HUES64 (cell line): ENCODE measurements at regions not wholly inside any gene's neighbourhood (a gene's known extent, or its start where the extent isn't known, plus 50 kb on each side); places are given as distances from the start of the nearest gene placed in this dataset.

Experiments used
- H3K27ac ChIP-seq: 2 replicates; pipeline ENCODE4 v1.7.0; 2013; ENCODE audit warnings: low read depth, low read length, inconsistent platforms
- H3K27me3 ChIP-seq: 2 replicates; pipeline ENCODE4 v1.6.1; 2013; ENCODE audit warnings: mild to moderate bottlenecking, low read length; ENCODE audit not compliant: insufficient read depth
- H3K36me3 ChIP-seq: 2 replicates; pipeline ENCODE4 v1.6.1; 2013; ENCODE audit warnings: mild to moderate bottlenecking, low read length; ENCODE audit not compliant: insufficient read depth
- H3K4me1 ChIP-seq: 2 replicates; pipeline ENCODE4 v1.6.1; 2013; ENCODE audit warnings: mild to moderate bottlenecking, low read length, moderate library complexity; ENCODE audit not compliant: insufficient read depth
- H3K4me3 ChIP-seq: 2 replicates; pipeline ENCODE4 v1.5.1; 2013; ENCODE audit warnings: mild to moderate bottlenecking, low read length, moderate library complexity
- H3K9ac ChIP-seq: 2 replicates; pipeline ENCODE4 v1.6.1; 2013; ENCODE audit warnings: mild to moderate bottlenecking, low read depth, low read length
- H3K9me3 ChIP-seq: 2 replicates; pipeline ENCODE4 v1.6.1; 2013; ENCODE audit warnings: low read depth, low read length; ENCODE audit not compliant: insufficient read depth
- WGBS: fragments of 150-250, 120-280 bp; methylation state at CpG from one replicate; pipeline ENCODE4 v1.1.7; 2013; ENCODE audit warnings: missing lambda C conversion rate; 5-methylcytosine and 5-hydroxymethylcytosine counted together

DNA sequence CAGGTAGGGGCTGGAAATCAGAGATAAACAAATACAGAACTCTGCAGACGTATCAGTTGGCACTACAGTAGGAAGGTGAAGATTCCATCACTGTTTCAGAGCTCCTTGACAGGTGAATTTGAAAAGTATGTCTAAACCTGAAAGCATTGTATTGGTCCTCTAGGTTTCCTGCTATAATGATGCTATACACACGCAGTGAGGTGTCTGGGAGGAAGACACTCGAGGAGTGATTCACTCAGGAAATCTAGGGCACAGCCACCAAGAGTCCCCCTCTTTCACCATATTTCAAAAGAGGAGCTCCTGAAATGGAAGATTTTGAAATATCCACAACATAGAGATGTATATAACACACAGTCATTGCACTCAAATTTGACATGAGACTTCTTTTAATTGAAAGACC, 331.0 kb upstream of the DACH1 start:
- no peaks in the 10 kb centered on the region for H3K27me3 ChIP-seq
- no peak overlapping the region for H3K4me3 ChIP-seq
- H3K27ac ChIP-seq: no peak overlapping the region
- WGBS: 92% methylated on average over 3 of the region's 3 CpGs
- H3K9me3 ChIP-seq: no peaks in the 10 kb centered on the region
- peaks cover 12% of the 10 kb centered on the region; the same call in 1 of the 2 replicates for H3K4me1 ChIP-seq
- no peak overlapping the region for H3K9ac ChIP-seq
- H3K36me3 ChIP-seq: no peaks in the 10 kb centered on the region

DNA sequence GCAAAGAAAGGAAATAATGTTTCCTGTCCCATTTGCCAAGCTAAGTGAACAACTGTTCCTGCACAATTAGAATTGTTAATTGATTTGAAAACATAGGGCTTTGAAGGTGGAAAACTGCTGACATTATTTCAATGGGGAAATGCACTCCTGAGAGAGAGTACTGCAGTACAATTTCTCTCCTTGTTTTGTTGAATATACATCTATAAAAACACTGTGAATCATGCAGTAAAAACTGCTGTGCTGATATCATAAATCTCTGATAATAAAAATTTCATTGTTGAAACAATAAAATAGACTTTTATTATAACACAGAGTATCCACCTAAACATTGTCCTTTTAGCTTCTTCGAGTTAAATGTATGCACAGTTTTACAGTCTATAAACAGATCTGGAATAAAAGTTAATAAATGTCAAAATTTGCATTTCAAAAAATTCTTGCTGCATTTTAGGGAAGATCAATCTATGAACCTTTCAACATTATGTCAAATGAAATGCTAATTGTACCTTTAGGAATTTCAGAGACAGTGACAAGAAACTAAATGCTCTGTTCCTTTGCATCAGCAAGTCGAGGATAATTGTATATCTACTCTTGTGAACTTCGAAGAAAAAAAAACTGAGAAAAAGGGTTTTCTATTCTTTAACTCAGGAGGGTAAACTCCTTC, 328.2 kb upstream of the DACH1 start:
- H3K9ac ChIP-seq: no peak overlapping the region
- H3K9me3 ChIP-seq: no peaks in the 10 kb centered on the region
- H3K27ac ChIP-seq: no peak overlapping the region
- no peaks in the 10 kb centered on the region for H3K27me3 ChIP-seq
- no peaks in the 10 kb centered on the region for H3K36me3 ChIP-seq
- no peak overlapping the region for H3K4me3 ChIP-seq
- H3K4me1 ChIP-seq: peaks cover 12% of the 10 kb centered on the region; the same call in 1 of the 2 replicates
- 83% methylated on average over 2 of the region's 3 CpGs for WGBS

DNA sequence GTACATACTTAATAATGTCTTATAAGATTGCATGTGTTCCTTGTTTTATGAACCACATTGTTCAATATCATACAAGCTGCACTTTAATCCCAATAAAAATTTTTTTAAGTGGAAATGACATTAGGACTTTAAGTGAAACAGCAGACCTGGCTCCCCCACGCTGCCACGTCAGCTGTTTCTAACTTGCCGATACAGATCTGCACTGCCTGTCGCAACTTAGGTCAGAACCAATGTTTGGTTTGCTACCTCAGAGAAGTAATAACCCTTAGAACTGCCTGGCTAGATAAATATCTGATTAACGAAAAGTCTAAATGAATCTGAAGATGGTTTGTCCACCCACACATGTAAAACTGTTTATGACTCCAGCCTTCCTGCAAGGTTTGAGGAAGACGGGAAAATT, 327.5 kb upstream of the DACH1 start:
- Histone ChIP-seq H3K27me3 (no peaks in the 10 kb centered on the region), H3K27ac (no peak overlapping the region), H3K4me1 (peaks cover 11% of the 10 kb centered on the region; the same call in 1 of the 2 replicates), H3K4me3 (no peak overlapping the region), H3K36me3 (no peaks in the 10 kb centered on the region), H3K9me3 (no peaks in the 10 kb centered on the region), H3K9ac (no peak overlapping the region)
- WGBS: 95% methylated on average over 6 of the region's 6 CpGs

DNA sequence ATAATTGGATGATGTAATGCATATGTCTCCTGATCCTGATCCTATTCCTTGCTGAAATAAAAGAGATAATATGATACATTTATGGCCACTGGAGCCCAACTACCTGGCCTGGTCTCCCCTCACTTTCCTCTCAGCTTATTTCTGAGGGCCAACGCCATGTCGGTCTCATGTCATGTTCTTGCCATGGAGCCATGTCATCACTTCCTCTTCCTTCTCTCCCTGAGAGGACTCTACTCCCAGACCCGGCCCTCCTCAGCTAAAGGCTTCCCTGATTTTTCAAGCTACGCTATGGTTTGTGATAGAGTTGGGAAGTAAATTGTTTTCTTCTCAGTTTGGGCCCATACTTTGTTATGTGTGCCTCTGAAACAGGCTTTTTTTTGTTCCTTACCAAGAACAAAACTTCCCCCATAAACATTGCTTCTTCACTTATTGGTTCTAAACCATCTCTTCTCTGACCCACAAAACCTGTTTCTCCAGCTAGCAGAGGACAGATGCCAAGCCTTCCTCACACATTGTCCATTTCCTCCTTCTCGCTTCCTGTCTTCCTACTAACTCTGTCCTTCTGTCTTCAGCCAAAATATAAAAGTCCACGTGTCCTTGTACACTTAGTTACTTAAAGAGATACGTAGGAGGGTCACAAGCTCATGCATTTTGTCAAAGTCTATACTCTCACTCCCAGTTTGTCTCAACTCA, 319.9 kb upstream of the DACH1 start:
- no peak overlapping the region for H3K4me3 ChIP-seq
- no peaks in the 10 kb centered on the region for H3K27me3 ChIP-seq
- H3K9ac ChIP-seq: no peak overlapping the region
- no peaks in the 10 kb centered on the region for H3K36me3 ChIP-seq
- no peaks in the 10 kb centered on the region for H3K9me3 ChIP-seq
- 94% methylated on average over 5 of the region's 7 CpGs for WGBS
- no peaks in the 10 kb centered on the region for H3K4me1 ChIP-seq
- no peak overlapping the region for H3K27ac ChIP-seq

DNA sequence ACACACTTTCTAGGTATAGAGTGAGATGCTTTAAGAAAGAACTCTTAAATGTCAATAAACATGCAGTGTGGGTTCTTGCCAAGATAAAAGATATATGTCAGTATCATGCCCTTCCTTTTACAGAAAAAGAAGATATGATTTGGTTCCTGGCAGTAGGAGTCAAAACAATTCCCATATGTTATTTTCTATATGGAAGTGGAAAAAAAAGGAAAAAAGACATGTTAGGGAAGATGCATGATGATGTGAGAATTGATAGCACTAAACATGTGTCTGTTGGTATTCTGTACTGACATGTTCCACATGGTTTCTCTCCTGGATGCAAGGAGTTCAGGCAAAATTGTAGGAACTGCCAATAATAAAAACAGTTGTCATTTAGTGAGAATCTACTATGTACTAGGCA, 318.8 kb upstream of the DACH1 start:
- no peaks in the 10 kb centered on the region for H3K9me3 ChIP-seq
- no peaks in the 10 kb centered on the region for H3K4me1 ChIP-seq
- H3K36me3 ChIP-seq: no peaks in the 10 kb centered on the region
- H3K4me3 ChIP-seq: no peak overlapping the region
- H3K27me3 ChIP-seq: no peaks in the 10 kb centered on the region
- no peak overlapping the region for H3K27ac ChIP-seq
- no peak overlapping the region for H3K9ac ChIP-seq

DNA sequence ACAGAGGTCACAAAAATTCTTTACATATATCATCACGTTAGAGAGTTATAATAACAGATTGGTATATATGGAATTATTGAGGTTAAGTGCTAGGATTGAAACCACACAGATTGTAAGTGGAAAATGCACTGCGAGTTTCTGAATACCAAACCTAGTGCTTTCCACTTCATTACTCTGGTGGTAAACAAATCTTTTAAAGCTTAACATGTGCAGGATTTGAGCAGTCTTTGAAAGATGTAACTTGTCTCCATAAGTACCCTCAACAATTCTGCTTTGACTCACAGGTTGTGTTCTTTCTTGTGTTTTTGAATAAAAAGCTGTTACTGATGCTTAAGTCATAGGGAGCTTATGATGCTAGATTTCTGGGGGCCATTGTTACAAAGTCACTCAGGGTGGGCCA, 314.7 kb upstream of the DACH1 start:
- Histone ChIP-seq H3K4me3 (no peak overlapping the region), H3K4me1 (no peaks in the 10 kb centered on the region), H3K27ac (no peak overlapping the region), H3K27me3 (no peaks in the 10 kb centered on the region), H3K9ac (no peak overlapping the region), H3K9me3 (no peaks in the 10 kb centered on the region), H3K36me3 (no peaks in the 10 kb centered on the region)
- WGBS: 92% methylated on average over 1 of the region's 2 CpGs

DNA sequence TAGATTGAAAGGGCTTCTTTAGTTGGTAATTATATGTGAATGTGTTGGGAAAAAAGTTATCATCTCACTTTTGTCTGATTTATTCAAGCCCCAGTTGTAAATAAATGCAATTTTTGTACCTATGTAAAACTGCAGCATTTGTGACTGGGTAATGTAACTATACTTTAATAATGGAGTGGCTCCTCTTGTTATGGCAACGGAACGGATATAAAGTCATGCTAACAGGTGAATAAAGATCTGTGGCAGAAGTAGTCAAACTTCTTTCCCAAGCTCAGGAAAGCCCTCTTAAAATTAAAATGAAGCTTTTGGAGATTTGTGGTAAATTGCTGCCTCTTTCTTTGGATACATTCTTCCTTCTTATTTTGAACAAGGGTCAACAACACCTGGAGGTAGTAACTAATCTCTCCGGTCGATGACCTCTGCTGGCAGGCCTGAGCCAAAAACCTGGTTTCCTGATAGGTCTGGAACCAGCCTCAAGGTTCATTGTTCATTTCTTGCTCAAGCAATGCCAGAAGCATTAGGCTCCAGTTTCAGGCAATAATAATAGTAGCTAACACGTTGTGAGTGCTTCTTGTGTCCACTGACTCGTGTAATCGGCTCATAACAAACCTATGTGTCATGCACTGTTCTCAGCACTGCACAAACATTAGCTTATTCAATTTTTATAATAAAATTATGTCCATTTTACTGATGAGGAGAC, 313.4 kb upstream of the DACH1 start:
- H3K27me3 ChIP-seq: no peaks in the 10 kb centered on the region
- H3K4me1 ChIP-seq: 0 out of 2 replicates have a peak, but pooled peaks cover 3% of the 10 kb centered on the region
- H3K27ac ChIP-seq: no peak overlapping the region
- 95% methylated on average over 7 of the region's 7 CpGs for WGBS
- H3K9ac ChIP-seq: no peak overlapping the region
- no peak overlapping the region for H3K4me3 ChIP-seq
- no peaks in the 10 kb centered on the region for H3K9me3 ChIP-seq
- no peaks in the 10 kb centered on the region for H3K36me3 ChIP-seq

DNA sequence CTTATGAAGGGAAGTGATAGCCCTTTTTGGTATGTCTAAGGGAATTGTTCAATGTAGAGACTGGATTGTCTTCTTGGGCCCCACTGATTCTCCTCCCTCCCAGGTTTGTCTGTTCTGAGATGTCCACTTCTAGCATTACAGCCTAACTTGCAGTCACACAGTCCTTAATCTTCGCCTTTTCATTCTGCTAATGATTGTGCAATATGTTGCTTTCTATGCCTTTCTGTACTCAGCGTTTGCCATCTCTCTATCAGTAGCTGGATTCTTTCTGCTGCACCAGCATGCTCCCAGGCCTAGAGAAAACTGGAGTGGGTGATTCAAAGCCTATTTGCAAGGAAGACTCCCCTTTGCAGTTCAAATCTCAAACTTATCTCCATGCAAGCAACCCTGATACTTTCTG, 307.5 kb upstream of the DACH1 start:
- H3K27me3 ChIP-seq: no peaks in the 10 kb centered on the region
- H3K9ac ChIP-seq: no peak overlapping the region
- H3K36me3 ChIP-seq: no peaks in the 10 kb centered on the region
- 91% methylated on average over 2 of the region's 2 CpGs for WGBS
- no peak overlapping the region for H3K27ac ChIP-seq
- H3K4me3 ChIP-seq: no peak overlapping the region
- no peaks in the 10 kb centered on the region for H3K9me3 ChIP-seq
- 0 out of 2 replicates have a peak, but pooled peaks cover 3% of the 10 kb centered on the region for H3K4me1 ChIP-seq

DNA sequence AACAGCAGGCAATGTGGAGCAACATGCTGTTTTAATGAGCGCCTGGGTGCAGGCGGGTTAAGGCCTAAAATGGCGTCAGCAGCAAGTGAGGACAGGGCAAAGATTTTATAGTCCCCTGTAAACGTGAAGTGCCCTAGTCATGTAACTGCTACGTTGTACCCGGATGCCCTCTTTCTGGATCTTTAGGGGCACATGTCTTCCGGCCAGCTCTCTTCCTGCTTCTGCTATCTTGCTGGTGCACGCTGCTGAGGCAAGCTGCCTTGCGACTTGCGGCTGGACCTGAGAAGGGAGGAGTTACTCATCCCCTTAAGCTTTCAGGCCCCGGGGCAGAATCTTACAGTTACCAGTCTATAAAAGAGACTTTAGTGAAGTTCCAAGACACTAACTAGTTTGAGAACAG, 303.6 kb upstream of the DACH1 start:
- no peaks in the 10 kb centered on the region for H3K9me3 ChIP-seq
- H3K27ac ChIP-seq: no peak overlapping the region
- no peaks in the 10 kb centered on the region for H3K36me3 ChIP-seq
- WGBS: 96% methylated on average over 10 of the region's 11 CpGs
- H3K27me3 ChIP-seq: no peaks in the 10 kb centered on the region
- no peaks in the 10 kb centered on the region for H3K4me1 ChIP-seq
- H3K9ac ChIP-seq: no peak overlapping the region
- H3K4me3 ChIP-seq: no peak overlapping the region

DNA sequence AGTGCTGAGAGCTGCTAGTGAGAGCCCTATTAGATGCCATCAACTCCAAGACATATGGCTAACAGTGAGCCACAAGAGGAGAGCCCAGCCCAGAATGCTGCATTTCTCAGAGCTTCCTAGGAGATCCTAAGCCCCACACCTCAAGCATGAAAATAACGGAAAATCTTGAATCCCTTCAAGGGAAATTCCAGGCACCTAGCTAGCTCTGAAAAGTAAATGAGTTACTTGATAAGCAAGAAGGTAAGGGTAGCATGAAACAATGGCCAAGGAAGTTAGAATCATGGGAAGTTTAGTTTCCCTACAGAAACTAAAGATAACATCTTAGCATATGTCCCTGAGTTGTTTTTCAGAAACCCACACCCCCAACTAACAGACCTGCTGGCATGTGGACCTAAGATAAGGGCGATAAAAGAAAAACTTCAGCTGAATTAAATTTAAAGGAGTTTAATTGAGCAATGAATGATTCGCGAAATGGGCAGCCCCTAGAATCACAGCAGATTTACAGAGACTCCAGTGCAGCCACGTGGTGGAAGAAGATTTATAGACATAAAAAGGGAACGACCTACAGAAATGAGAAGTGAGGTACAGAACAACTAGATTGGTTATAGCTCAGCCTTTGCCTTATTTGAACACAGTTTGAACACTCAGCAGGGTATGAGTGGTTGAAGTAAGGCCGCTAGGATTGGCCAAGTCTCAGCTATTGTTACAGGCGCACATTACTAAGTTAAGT, 301.3 kb upstream of the DACH1 start:
- H3K4me3 ChIP-seq: no peak overlapping the region
- no peaks in the 10 kb centered on the region for H3K36me3 ChIP-seq
- no peak overlapping the region for H3K9ac ChIP-seq
- H3K4me1 ChIP-seq: no peaks in the 10 kb centered on the region
- no peaks in the 10 kb centered on the region for H3K9me3 ChIP-seq
- no peak overlapping the region for H3K27ac ChIP-seq
- 93% methylated on average over 8 of the region's 8 CpGs for WGBS
- H3K27me3 ChIP-seq: no peaks in the 10 kb centered on the region

DNA sequence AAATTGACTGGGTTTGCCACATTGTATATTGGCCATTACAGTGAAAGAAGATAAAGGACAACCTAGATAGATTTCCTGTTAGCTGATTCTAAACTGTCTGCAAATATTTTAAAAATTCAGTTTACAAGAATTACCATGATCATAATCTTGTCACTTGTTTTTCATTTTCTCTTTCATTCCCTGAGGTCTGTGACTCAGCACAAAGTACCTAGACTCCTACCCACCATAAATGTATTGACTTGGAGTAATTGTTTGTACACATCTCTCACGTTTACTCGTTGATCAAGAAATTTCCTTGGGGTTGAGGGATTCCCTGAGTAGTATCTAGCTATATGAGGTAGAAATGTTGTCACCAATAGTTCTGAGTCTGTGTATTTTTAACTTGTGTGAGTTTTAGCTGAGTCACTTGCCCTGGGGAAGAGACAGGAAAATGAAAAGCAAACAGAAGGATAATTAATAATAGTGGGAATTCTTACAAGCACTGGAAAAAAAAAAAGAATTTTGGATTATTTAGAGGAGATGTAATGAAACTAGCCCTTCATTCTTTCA, 299.2 kb upstream of the DACH1 start:
- Histone ChIP-seq H3K9ac (no peak overlapping the region), H3K4me3 (no peak overlapping the region), H3K9me3 (no peaks in the 10 kb centered on the region), H3K27ac (no peak overlapping the region), H3K4me1 (no peaks in the 10 kb centered on the region), H3K27me3 (no peaks in the 10 kb centered on the region), H3K36me3 (no peaks in the 10 kb centered on the region)
- 95% methylated on average over 2 of the region's 2 CpGs for WGBS
